Prostate gland (tissue), 2 donors: ENCODE measurements at regions not wholly inside any gene's neighbourhood (a gene's known extent, or its start where the extent isn't known, plus 50 kb on each side); places are given as distances from the start of the nearest gene placed in this dataset.

Experiments
- POLR2A ChIP-seq: fragments of 450-650 bp; IDR thresholded peaks from one replicate; pipeline ENCODE4 v1.6.1; 2016; ENCODE audit warnings: antibody characterized with exemption, mild to moderate bottlenecking
- TF ChIP-seq, protein P1 (sequence below), 4 experiments: fragments of 200-600 bp in 2 of 4; fragments of 450-650 bp in 2 of 4; sonication (generic) in 2 of 4; IDR thresholded peaks; 1 replicate in 3 of 4; 2 replicates in 1 of 4; pipeline ENCODE4 v1.5.1; 2016 to 2019; ENCODE audit warnings: antibody characterized with exemption in 4 of 4, mild to moderate bottlenecking in 2 of 4, moderate library complexity in 2 of 4

DNA sequence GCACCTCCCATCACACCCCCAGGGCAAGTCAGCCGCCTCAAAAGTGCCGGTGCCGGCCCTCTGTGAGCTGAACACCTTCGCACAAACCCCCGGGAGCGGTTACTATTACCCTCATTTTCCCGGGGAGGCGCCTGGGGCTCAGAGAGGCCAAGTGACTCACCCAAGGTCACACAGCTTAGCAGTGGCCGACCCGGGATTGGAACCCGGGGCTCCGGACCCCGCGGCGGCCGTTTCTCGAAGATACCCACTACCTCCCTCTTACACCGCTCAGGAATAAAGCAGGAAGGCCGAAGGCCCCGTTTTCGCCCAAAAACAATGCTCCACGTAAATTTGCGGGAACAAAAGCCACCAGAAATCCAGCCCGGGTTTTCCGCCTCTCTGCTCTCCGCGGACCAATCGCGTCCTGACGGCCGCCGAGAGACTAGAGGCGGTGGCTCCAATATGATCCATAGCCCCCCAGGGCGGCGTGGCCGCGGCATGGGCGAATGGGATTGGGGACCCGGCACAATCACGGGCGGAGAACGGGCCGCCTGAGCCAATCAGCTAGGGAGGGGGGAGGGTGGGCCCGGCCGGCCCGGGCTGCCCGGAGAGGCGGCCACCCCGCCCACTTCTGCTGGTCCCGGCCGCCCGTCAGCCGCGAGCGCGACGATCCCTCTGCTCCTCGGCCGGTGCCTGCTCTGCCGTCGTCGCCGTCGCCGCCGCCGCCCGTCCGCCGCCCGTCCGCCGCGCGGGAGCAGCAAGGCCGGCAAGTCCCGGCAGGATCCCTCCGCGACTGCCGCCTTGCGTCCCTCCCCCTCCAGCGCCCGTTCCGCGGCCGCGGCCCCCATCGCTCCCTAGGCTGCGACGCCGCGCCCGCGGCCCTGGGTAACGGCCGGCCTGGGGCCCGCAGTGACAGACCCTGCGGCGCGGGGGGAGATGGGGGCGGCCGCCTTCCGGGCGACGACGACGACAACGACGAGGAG is 177.0 kb downstream of the OR4M2 start:
- TF ChIP-seq, protein P1, sequence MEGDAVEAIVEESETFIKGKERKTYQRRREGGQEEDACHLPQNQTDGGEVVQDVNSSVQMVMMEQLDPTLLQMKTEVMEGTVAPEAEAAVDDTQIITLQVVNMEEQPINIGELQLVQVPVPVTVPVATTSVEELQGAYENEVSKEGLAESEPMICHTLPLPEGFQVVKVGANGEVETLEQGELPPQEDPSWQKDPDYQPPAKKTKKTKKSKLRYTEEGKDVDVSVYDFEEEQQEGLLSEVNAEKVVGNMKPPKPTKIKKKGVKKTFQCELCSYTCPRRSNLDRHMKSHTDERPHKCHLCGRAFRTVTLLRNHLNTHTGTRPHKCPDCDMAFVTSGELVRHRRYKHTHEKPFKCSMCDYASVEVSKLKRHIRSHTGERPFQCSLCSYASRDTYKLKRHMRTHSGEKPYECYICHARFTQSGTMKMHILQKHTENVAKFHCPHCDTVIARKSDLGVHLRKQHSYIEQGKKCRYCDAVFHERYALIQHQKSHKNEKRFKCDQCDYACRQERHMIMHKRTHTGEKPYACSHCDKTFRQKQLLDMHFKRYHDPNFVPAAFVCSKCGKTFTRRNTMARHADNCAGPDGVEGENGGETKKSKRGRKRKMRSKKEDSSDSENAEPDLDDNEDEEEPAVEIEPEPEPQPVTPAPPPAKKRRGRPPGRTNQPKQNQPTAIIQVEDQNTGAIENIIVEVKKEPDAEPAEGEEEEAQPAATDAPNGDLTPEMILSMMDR (IDR thresholded peaks at IDR 0.05) = no peak
- no peak for TF ChIP-seq POLR2A
